Upper lobe of right lung (tissue), 1 donor: ENCODE measurements at regions not wholly inside any gene's neighbourhood (a gene's known extent, or its start where the extent isn't known, plus 50 kb on each side); places are given as distances from the start of the nearest gene placed in this dataset.

Experiments
- ATAC-seq: fragments of 200-7000 bp; cut with Tn5 transposase; one replicate; pipeline ENCODE4 v1.9.1; 2020; ENCODE audit warnings: mild to moderate bottlenecking, moderate library complexity
- DNase-seq: peaks from one replicate; pipeline ENCODE4 v3.0.0-alpha.2; 2020
- H3K27ac ChIP-seq: fragments of 200-600 bp; one replicate; pipeline ENCODE4 v1.8.0; 2022
- H3K27me3 ChIP-seq: fragments of 200-600 bp; one replicate; pipeline ENCODE4 v1.8.0; 2022; ENCODE audit warnings: mild to moderate bottlenecking
- H3K36me3 ChIP-seq: fragments of 200-600 bp; one replicate; pipeline ENCODE4 v1.8.0; 2022
- H3K4me1 ChIP-seq: fragments of 200-600 bp; one replicate; pipeline ENCODE4 v1.8.0; 2022
- H3K4me3 ChIP-seq: fragments of 200-600 bp; one replicate; pipeline ENCODE4 v1.8.0; 2022; ENCODE audit warnings: mild to moderate bottlenecking
- H3K9me3 ChIP-seq: fragments of 200-600 bp; one replicate; pipeline ENCODE4 v1.8.0; 2022
- intact Hi-C: fragments of 100-400 bp; cut with DNase I; formaldehyde crosslinking; loops from one replicate; pipeline ENCODE4 v1.11.0; 2022
- TF ChIP-seq, protein P1 (sequence below): fragments of 200-600 bp; IDR thresholded peaks from one replicate; pipeline ENCODE4 v1.8.0; 2022; ENCODE audit warnings: antibody characterized with exemption
- donor health status: DM: no; HTN: yes; CAD: no; lungs with severe emphysema.

GRCh38 chr4:146096371-146096770 is 79.1 kb upstream of the LSM6 start:
- no peak overlapping the region for H3K27ac ChIP-seq
- TF ChIP-seq, protein P1, sequence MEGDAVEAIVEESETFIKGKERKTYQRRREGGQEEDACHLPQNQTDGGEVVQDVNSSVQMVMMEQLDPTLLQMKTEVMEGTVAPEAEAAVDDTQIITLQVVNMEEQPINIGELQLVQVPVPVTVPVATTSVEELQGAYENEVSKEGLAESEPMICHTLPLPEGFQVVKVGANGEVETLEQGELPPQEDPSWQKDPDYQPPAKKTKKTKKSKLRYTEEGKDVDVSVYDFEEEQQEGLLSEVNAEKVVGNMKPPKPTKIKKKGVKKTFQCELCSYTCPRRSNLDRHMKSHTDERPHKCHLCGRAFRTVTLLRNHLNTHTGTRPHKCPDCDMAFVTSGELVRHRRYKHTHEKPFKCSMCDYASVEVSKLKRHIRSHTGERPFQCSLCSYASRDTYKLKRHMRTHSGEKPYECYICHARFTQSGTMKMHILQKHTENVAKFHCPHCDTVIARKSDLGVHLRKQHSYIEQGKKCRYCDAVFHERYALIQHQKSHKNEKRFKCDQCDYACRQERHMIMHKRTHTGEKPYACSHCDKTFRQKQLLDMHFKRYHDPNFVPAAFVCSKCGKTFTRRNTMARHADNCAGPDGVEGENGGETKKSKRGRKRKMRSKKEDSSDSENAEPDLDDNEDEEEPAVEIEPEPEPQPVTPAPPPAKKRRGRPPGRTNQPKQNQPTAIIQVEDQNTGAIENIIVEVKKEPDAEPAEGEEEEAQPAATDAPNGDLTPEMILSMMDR: no peak
- no peak overlapping the region for H3K4me3 ChIP-seq
- no peak for ATAC-seq
- H3K36me3 ChIP-seq: no peaks in the 10 kb centered on the region
- no peaks in the 10 kb centered on the region for H3K9me3 ChIP-seq
- intact Hi-C loops: no loop called here
- no peaks in the 10 kb centered on the region for H3K27me3 ChIP-seq
- no peak for DNase-seq
- no peaks in the 10 kb centered on the region for H3K4me1 ChIP-seq

- no peaks in the 10 kb centered on the region for H3K27me3 ChIP-seq
- H3K27ac ChIP-seq: no peak overlapping the region
- TF ChIP-seq, protein P1: no peak
- H3K36me3 ChIP-seq: no peaks in the 10 kb centered on the region
- no peak overlapping the region for H3K4me3 ChIP-seq
- DNase-seq (no peak), ATAC-seq (no peak)
- no peaks in the 10 kb centered on the region for H3K9me3 ChIP-seq
- intact Hi-C loops: no loop called here
- H3K4me1 ChIP-seq: no peaks in the 10 kb centered on the region
These were observed 79.7 kb upstream of the LSM6 start for GRCh38 chr4:146095860-146096259.

DNA sequence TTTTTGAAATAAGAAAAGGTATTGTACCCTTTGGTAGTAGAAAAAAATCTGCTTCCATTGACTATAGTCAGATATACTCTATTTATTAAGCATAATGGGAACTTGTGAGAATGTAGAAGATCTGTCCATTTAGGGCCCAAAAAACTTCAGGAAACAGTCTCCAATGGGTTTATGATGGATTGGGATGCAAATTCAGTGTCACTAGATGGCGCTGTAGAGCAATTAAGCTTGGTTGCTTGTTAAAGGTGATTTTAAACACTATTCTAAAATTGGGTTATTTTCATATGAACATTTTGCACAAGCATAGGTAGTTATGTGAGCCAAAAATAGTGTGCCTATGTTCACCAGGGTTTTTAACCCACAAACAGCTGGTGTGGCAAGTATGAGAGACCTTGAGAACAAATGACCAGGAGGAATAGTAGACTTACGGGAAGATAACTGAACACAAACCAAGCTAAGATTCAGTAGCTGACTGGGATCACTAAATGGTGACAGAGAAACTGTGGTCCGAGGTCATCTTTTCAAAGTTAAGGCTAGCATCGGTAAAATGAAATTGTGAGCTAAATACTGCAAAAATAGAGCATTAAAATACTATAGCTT is 80.3 kb upstream of the LSM6 start:
- ATAC-seq: peak; percentile 63
- no peak overlapping the region for H3K27ac ChIP-seq
- DNase-seq: no peak
- no peaks in the 10 kb centered on the region for H3K36me3 ChIP-seq
- no peak overlapping the region for H3K4me3 ChIP-seq
- intact Hi-C loops: no loop called here
- TF ChIP-seq, protein P1: peak; percentile 78
- H3K4me1 ChIP-seq: no peaks in the 10 kb centered on the region
- H3K27me3 ChIP-seq: no peaks in the 10 kb centered on the region
- no peaks in the 10 kb centered on the region for H3K9me3 ChIP-seq

DNA sequence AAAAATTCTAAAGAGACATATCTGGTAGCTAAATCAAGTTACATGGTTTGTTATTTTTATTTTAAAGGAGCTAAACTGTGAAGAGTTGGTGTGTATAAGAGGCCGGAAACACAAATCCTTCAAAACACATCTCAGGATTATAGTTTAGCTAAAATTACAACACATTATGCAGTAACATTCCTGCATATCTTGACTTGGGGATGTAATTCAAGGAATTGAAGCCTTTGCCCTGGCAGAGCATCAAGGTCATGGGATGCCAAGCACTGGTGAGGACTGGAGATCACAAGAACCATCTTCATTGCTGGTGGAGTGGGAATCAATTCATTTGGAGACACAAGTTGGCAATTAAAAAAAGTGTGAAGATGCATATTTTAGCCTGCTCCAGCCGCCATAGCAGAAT is 86.8 kb upstream of the LSM6 start:
- intact Hi-C loops: no loop called here
- no peaks in the 10 kb centered on the region for H3K27me3 ChIP-seq
- H3K27ac ChIP-seq: no peak overlapping the region
- H3K36me3 ChIP-seq: no peaks in the 10 kb centered on the region
- H3K9me3 ChIP-seq: no peaks in the 10 kb centered on the region
- H3K4me3 ChIP-seq: no peak overlapping the region
- H3K4me1 ChIP-seq: no peaks in the 10 kb centered on the region
- ATAC-seq (no peak), DNase-seq (no peak)
- TF ChIP-seq, protein P1: no peak

GRCh38 chr4:146087856-146088255 is 87.7 kb upstream of the LSM6 start:
- intact Hi-C loops: no loop called here
- no peak overlapping the region for H3K27ac ChIP-seq
- ATAC-seq (no peak), DNase-seq (no peak)
- no peaks in the 10 kb centered on the region for H3K9me3 ChIP-seq
- no peaks in the 10 kb centered on the region for H3K36me3 ChIP-seq
- H3K4me1 ChIP-seq: no peaks in the 10 kb centered on the region
- H3K4me3 ChIP-seq: no peak overlapping the region
- no peaks in the 10 kb centered on the region for H3K27me3 ChIP-seq
- TF ChIP-seq, protein P1: no peak

DNA sequence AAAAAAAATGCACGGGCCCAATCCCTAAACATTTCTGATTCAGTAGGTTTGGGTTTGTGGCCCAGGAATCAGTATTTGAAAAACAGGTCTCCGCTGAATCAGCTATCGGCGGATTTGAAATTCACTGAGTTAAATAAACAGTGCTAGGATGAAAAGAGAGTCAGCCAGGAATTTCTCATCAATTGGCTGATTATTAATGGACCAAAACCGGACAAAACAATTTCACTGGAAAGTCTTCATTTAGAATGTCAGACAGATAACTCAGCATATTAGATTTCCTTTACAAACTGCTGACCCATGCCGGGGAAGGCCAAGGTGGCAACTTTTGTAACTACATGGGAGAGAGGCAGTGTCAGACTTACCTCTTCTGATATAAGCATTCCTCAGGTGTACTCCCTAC is 99.4 kb upstream of the LSM6 start:
- Histone ChIP-seq H3K27me3 (peaks cover 4% of the 10 kb centered on the region), H3K9me3 (no peaks in the 10 kb centered on the region), H3K36me3 (no peaks in the 10 kb centered on the region), H3K4me1 (no peaks in the 10 kb centered on the region), H3K27ac (no peak overlapping the region), H3K4me3 (no peak overlapping the region)
- no peak for ATAC-seq
- no peak for DNase-seq
- TF ChIP-seq, protein P1: no peak
- intact Hi-C loops: no loop called here
